ENCODE measurements at regions not wholly inside any gene's neighbourhood (a gene's known extent, or its start where the extent isn't known, plus 50 kb on each side); places are given as distances from the start of the nearest gene placed in this dataset.

- TF ChIP-seq, protein P1, sequence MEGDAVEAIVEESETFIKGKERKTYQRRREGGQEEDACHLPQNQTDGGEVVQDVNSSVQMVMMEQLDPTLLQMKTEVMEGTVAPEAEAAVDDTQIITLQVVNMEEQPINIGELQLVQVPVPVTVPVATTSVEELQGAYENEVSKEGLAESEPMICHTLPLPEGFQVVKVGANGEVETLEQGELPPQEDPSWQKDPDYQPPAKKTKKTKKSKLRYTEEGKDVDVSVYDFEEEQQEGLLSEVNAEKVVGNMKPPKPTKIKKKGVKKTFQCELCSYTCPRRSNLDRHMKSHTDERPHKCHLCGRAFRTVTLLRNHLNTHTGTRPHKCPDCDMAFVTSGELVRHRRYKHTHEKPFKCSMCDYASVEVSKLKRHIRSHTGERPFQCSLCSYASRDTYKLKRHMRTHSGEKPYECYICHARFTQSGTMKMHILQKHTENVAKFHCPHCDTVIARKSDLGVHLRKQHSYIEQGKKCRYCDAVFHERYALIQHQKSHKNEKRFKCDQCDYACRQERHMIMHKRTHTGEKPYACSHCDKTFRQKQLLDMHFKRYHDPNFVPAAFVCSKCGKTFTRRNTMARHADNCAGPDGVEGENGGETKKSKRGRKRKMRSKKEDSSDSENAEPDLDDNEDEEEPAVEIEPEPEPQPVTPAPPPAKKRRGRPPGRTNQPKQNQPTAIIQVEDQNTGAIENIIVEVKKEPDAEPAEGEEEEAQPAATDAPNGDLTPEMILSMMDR (IDR thresholded peaks at IDR 0.05; ENCODE audit: low read depth, low read length, poor library complexity, severe bottlenecking), result no peak
- TF ChIP-seq EZH2phosphoT487 (IDR thresholded peaks at IDR 0.05; ENCODE audit: borderline replicate concordance, low read length), result no peak
Observed at GRCh38 chr16:26976873-26977272, 89.9 kb upstream of the C16orf82 start.
